HL-60 (cell line): ENCODE measurements at regions not wholly inside any gene's neighbourhood (a gene's known extent, or its start where the extent isn't known, plus 50 kb on each side); places are given as distances from the start of the nearest gene placed in this dataset.

ENCODE experiments used
- GABPA ChIP-seq: IDR thresholded peaks from 2 replicates; pipeline ENCODE4 v1.6.1; 2012; ENCODE audit warnings: low read depth
- POLR2AphosphoS5 ChIP-seq: IDR thresholded peaks from 2 replicates; pipeline ENCODE4 v1.6.1; 2012; ENCODE audit warnings: low read depth
- SPI1 ChIP-seq: IDR thresholded peaks from 2 replicates; pipeline ENCODE4 v1.6.1; 2012; ENCODE audit warnings: low read depth, mild to moderate bottlenecking, borderline replicate concordance
- TF ChIP-seq, protein P1 (sequence below): IDR thresholded peaks from one replicate; pipeline ENCODE4 v1.5.1; 2011; ENCODE audit warnings: low read length, control low read depth, inconsistent platforms; ENCODE audit not compliant: insufficient read depth
- TF ChIP-seq, protein P2 (sequence below): IDR thresholded peaks from 2 replicates; pipeline ENCODE4 v1.6.1; 2012; ENCODE audit warnings: low read depth; ENCODE audit not compliant: insufficient replicate concordance

DNA sequence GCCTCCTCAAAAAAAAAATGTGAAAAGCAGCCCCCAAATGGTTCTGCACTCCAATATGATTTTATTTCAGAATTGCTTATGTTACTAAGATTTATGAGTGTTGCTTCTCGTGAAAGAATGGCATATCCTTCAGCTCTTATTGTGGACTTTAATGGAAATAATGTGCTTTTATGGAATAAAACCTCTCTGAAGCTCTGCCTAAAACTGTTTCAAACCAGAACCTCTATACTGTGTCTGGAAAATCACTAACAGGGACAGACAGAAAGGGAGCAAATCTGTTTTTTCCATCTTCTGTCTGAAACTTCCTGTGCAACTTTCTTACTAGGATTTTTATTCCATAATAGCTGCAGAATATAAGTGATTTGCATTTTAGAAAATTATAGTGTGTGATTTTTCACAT lies 493.1 kb downstream of the ANKRD50 start:
- TF ChIP-seq, protein P1, sequence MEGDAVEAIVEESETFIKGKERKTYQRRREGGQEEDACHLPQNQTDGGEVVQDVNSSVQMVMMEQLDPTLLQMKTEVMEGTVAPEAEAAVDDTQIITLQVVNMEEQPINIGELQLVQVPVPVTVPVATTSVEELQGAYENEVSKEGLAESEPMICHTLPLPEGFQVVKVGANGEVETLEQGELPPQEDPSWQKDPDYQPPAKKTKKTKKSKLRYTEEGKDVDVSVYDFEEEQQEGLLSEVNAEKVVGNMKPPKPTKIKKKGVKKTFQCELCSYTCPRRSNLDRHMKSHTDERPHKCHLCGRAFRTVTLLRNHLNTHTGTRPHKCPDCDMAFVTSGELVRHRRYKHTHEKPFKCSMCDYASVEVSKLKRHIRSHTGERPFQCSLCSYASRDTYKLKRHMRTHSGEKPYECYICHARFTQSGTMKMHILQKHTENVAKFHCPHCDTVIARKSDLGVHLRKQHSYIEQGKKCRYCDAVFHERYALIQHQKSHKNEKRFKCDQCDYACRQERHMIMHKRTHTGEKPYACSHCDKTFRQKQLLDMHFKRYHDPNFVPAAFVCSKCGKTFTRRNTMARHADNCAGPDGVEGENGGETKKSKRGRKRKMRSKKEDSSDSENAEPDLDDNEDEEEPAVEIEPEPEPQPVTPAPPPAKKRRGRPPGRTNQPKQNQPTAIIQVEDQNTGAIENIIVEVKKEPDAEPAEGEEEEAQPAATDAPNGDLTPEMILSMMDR: no peak
- TF ChIP-seq POLR2AphosphoS5: no peak
- TF ChIP-seq GABPA: no peak
- no peak for TF ChIP-seq SPI1
- TF ChIP-seq, protein P2, sequence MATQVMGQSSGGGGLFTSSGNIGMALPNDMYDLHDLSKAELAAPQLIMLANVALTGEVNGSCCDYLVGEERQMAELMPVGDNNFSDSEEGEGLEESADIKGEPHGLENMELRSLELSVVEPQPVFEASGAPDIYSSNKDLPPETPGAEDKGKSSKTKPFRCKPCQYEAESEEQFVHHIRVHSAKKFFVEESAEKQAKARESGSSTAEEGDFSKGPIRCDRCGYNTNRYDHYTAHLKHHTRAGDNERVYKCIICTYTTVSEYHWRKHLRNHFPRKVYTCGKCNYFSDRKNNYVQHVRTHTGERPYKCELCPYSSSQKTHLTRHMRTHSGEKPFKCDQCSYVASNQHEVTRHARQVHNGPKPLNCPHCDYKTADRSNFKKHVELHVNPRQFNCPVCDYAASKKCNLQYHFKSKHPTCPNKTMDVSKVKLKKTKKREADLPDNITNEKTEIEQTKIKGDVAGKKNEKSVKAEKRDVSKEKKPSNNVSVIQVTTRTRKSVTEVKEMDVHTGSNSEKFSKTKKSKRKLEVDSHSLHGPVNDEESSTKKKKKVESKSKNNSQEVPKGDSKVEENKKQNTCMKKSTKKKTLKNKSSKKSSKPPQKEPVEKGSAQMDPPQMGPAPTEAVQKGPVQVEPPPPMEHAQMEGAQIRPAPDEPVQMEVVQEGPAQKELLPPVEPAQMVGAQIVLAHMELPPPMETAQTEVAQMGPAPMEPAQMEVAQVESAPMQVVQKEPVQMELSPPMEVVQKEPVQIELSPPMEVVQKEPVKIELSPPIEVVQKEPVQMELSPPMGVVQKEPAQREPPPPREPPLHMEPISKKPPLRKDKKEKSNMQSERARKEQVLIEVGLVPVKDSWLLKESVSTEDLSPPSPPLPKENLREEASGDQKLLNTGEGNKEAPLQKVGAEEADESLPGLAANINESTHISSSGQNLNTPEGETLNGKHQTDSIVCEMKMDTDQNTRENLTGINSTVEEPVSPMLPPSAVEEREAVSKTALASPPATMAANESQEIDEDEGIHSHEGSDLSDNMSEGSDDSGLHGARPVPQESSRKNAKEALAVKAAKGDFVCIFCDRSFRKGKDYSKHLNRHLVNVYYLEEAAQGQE: no peak
